H7 (cell line): ENCODE measurements at regions not wholly inside any gene's neighbourhood (a gene's known extent, or its start where the extent isn't known, plus 50 kb on each side); places are given as distances from the start of the nearest gene placed in this dataset.

Experiments
- DNase-seq: peaks from one replicate; pipeline ENCODE4 v3.0.0; 2012
- H3K27me3 ChIP-seq: 2 replicates; pipeline ENCODE4 v1.6.0; 2011; ENCODE audit warnings: mild to moderate bottlenecking, low read length; ENCODE audit not compliant: control insufficient read depth, insufficient read depth
- H3K36me3 ChIP-seq: replicated peaks from 2 replicates; pipeline ENCODE4 v1.5.1; 2011; ENCODE audit warnings: low read length; ENCODE audit not compliant: control insufficient read depth, insufficient read depth
- H3K4me3 ChIP-seq: 2 replicates; pipeline ENCODE4 v1.5.1; 2011; ENCODE audit warnings: low read depth, mild to moderate bottlenecking, control low read depth, low read length, moderate library complexity; ENCODE audit not compliant: insufficient read depth

- Histone ChIP-seq H3K36me3 (no peaks in the 10 kb centered on the region), H3K4me3 (no peak overlapping the region), H3K27me3 (no peaks in the 10 kb centered on the region)
- no peak for DNase-seq
Observed at GRCh38 chr20:12256806-12257205, 339.1 kb downstream of the BTBD3 start.

- Histone ChIP-seq H3K27me3 (no peaks in the 10 kb centered on the region), H3K36me3 (no peaks in the 10 kb centered on the region), H3K4me3 (no peak overlapping the region)
- DNase-seq = no peak
Observed at GRCh38 chr20:12262747-12263146, 345.1 kb downstream of the BTBD3 start.

GRCh38 chr20:12264711-12265110 is 347.0 kb downstream of the BTBD3 start:
- no peak for DNase-seq
- no peaks in the 10 kb centered on the region for H3K36me3 ChIP-seq
- no peaks in the 10 kb centered on the region for H3K27me3 ChIP-seq
- H3K4me3 ChIP-seq = no peak overlapping the region

DNA sequence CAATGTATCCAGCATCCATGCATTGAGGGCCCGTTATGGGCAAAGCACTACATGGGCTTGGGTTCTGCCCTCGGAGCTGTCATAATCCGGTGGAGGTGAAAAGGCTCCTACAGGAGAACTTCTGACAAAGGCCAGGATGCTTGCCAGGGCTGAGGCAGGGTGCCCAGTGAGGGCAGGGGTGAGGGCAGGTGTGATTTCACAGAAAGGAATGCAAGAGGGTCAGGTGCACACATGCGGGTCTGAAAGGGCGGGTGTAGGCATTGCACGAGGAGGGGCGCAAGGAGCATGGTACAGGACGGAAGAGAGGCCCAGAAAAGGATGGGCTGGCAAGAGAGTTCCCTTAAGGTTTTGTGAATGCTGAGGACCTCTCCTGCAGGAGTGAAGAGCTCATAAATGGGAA is 348.0 kb downstream of the BTBD3 start:
- Histone ChIP-seq H3K36me3 (no peaks in the 10 kb centered on the region), H3K4me3 (no peak overlapping the region), H3K27me3 (no peaks in the 10 kb centered on the region)
- no peak for DNase-seq

- no peak for DNase-seq
- H3K4me3 ChIP-seq = no peak overlapping the region
- H3K27me3 ChIP-seq = no peaks in the 10 kb centered on the region
- no peaks in the 10 kb centered on the region for H3K36me3 ChIP-seq
Observed at GRCh38 chr20:12269579-12269978, 351.9 kb downstream of the BTBD3 start.

GRCh38 chr20:12270863-12271262 is 353.2 kb downstream of the BTBD3 start:
- Histone ChIP-seq H3K4me3 (no peak overlapping the region), H3K27me3 (no peaks in the 10 kb centered on the region), H3K36me3 (no peaks in the 10 kb centered on the region)
- DNase-seq = peak; percentile 2

- no peak for DNase-seq
- Histone ChIP-seq H3K27me3 (no peaks in the 10 kb centered on the region), H3K36me3 (no peaks in the 10 kb centered on the region), H3K4me3 (no peak overlapping the region)
Observed at GRCh38 chr20:12276011-12276673, 358.4 kb downstream of the BTBD3 start.

DNA sequence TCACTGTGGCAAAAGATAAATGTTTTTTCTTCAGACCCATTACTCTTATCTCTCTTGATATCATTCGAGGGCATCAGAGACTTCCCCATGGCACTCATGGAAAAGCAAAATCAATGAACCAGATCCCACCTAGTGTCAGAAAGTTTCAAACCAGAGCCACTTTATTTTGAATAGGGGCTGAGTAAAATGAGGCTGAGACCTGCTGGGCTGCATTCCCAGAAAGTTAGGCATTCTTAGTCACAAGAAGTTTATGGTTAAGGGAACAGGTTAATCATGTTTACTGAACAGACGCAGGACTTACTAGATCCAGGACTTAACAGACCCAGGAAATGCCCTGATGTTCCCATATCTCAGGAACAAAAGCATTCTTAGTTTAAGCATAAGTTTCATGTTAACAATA is 369.9 kb downstream of the BTBD3 start:
- no peak for DNase-seq
- no peaks in the 10 kb centered on the region for H3K36me3 ChIP-seq
- no peak overlapping the region for H3K4me3 ChIP-seq
- H3K27me3 ChIP-seq = no peaks in the 10 kb centered on the region

GRCh38 chr20:12289465-12289864 is 371.8 kb downstream of the BTBD3 start:
- Histone ChIP-seq H3K4me3 (no peak overlapping the region), H3K27me3 (no peaks in the 10 kb centered on the region), H3K36me3 (no peaks in the 10 kb centered on the region)
- no peak for DNase-seq

DNA sequence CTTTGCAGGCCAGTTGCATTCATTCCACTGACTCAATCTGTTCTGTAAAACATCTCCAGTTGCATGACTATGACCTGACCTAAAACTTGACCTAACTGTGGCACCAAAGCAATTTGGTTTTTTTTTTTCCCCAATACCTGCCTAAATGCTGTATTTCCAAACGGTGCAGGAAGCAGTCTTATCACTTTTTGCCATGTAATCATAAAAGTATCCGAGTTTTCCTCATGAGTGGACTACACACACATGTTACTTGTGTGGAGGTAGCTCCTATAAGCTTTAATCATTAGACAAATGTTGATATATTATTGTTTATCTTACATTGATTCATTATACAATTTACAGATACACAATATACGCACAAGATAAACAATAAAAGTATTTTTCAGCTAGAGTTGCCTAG is 373.7 kb downstream of the BTBD3 start:
- DNase-seq = no peak

GRCh38 chr20:12293900-12294299 is 376.2 kb downstream of the BTBD3 start:
- Histone ChIP-seq H3K4me3 (no peak overlapping the region), H3K27me3 (no peaks in the 10 kb centered on the region), H3K36me3 (no peaks in the 10 kb centered on the region)
- no peak for DNase-seq

More for the DNA sequence above, 373.7 kb downstream of the BTBD3 start:
- Histone ChIP-seq H3K4me3 (no peak overlapping the region), H3K36me3 (no peaks in the 10 kb centered on the region), H3K27me3 (no peaks in the 10 kb centered on the region)

DNA sequence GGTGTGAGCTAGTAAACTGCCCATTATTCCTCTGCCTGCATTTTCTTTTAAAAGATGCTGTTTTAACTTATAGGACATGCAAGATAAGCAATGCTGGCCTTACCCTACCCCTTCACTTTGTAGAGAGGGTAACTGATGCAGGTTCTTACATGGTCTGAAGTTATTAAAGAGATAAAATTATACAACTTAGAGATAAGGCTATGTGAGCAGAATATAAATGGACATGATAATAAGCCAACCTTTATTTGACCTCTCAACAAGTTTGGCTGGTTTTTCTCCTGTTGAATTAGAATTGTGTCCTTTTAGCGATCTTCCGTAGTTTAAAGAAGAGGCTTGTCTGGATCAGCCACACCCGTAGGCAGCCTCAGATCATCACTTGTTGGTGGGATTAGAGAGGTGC is 377.0 kb downstream of the BTBD3 start:
- Histone ChIP-seq H3K4me3 (no peak overlapping the region), H3K36me3 (no peaks in the 10 kb centered on the region), H3K27me3 (no peaks in the 10 kb centered on the region)
- no peak for DNase-seq

DNA sequence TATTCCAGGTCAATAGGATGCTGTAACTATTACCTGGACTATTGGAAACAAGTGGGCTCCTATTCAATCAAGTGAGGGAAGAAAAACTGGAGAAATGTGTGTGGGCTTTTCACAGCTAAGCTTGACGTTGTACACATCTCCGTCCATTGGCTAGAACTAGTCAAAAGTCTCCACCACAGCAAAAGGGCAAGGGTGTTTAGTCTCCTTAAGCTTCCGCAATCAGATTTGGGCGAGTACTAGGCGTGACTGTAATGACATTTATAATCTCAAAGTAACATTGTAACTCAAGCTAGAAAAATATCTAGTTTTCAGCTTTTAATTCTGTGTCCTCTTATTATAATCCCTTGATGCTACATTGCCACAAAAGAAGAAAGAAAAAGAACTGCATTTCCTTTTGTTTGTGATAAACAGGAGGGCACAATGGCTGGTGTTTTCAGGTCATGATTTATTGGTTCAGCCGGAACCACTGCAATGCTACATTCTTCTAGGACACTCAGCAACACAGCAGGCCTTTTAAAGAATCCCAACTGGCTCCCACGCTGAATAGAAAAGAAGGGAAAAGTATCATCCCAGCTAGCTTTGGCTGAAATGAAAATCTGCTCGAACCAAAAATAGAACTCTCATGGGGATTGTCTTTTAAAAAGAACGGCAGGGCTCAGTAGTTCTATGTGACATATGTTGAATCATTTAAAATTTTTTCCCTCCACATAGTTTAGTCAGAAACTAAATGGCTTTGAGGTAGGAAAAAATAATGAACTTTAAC is 387.7 kb downstream of the BTBD3 start:
- Histone ChIP-seq H3K27me3 (no peaks in the 10 kb centered on the region), H3K36me3 (no peaks in the 10 kb centered on the region), H3K4me3 (no peak overlapping the region)
- DNase-seq = no peak

DNA sequence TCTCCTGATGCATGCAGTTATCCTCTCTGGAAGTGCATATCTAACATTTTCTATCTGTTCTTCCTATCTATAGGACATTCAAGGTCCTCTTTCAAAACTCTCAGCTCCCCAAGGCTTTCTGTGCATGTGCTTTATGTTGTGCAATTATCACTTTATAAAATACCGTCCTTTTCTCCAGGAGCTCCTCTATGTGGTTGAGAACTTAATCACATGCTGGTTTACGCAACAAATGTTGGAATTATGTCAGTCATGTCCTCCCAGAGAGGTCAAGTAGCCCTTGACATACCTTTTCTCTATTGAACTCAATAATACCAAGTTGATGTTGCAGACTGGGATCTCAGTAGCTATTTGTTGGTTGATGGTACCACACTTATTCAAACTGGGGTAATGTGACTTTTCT is 388.4 kb downstream of the BTBD3 start:
- Histone ChIP-seq H3K4me3 (no peak overlapping the region), H3K27me3 (no peaks in the 10 kb centered on the region), H3K36me3 (no peaks in the 10 kb centered on the region)
- DNase-seq = no peak

GRCh38 chr20:12311094-12311865 is 393.6 kb downstream of the BTBD3 start:
- Histone ChIP-seq H3K36me3 (no peaks in the 10 kb centered on the region), H3K27me3 (no peaks in the 10 kb centered on the region), H3K4me3 (no peak overlapping the region)
- no peak for DNase-seq
